ENCODE measurements at regions not wholly inside any gene's neighbourhood (a gene's known extent, or its start where the extent isn't known, plus 50 kb on each side); places are given as distances from the start of the nearest gene placed in this dataset.

DNA sequence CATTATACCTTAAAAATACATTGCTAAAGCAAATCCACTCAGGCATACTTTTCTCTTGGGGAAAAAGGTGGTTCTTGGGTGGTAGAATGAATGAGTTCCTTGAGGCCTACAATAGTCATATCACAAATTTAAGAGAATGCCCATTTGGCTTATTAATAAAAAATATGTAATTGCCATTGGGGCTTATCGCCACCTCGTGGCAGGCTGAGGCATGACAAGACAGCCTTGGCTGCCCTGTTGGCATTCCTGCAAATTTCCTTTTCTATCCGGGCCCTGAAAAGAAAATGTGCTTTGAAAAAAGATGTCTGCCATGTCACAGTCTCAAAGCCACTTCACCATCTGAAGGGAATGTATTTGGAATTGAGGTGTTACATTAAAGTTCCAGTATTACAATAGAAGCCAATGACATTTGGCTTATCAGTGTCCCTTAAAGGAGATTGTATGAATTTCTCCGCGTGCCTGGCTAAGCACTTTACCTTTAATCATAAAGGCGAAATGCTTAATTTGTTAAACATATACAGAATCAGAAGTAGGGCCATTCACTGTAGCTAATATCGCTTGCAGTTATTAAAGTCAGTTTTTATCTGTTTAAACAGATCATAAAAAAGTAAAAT lies 188.3 kb upstream of the ZFP64 start:
- Histone ChIP-seq H3K27me3 (ENCODE audit: low read depth, low read length) (no peaks in the 10 kb centered on the region), H3K9me3 (ENCODE audit: control insufficient read depth in 1 of 2, low read length in 2 of 2) (peaks cover 0 to 4% of the 10 kb centered on the region in 2 donors), H3K36me3 (ENCODE audit: control insufficient read depth in 1 of 2, insufficient read depth in 2 of 2, low read length in 2 of 2) (no peaks in the 10 kb centered on the region), H3K4me3 (ENCODE audit: low read depth in 1 of 2, low read length in 2 of 2) (no peak overlapping the region), H3K4me1 (ENCODE audit: control insufficient read depth in 1 of 2, insufficient read depth in 2 of 2, low read length in 2 of 2) (no peaks in the 10 kb centered on the region), H3K27ac (ENCODE audit: low read length) (no peak overlapping the region)

- Histone ChIP-seq H3K27me3 (ENCODE audit: low read depth, low read length) (no peaks in the 10 kb centered on the region), H3K9me3 (ENCODE audit: control insufficient read depth in 1 of 2, low read length in 2 of 2) (no peaks in the 10 kb centered on the region), H3K4me3 (ENCODE audit: low read depth in 1 of 2, low read length in 2 of 2) (no peak overlapping the region), H3K4me1 (ENCODE audit: control insufficient read depth in 1 of 2, insufficient read depth in 2 of 2, low read length in 2 of 2) (no peaks in the 10 kb centered on the region), H3K27ac (ENCODE audit: low read length) (no peak overlapping the region), H3K36me3 (ENCODE audit: control insufficient read depth in 1 of 2, insufficient read depth in 2 of 2, low read length in 2 of 2) (no peaks in the 10 kb centered on the region)
These were observed 180.6 kb upstream of the ZFP64 start for GRCh38 chr20:52372169-52372568.

DNA sequence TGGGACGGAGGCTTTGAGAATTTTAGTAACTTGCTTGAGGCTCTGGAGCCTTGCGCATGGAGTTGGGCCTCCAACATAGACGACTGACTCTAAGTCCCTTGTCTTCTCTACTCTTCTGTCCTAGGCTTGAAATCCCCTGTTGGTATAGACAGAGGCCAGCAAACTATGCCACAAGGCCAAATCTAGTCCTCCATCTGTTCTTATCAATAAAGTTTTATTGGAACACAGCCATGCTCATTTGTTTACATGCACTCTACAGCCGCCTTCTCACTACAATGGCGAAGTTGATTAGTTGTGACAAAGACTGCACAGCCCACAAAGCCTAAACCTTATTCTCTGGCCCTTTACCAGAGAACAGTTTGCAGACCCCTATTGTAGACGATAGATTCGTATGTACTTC lies 174.1 kb upstream of the ZFP64 start:
- Histone ChIP-seq H3K4me1 (ENCODE audit: control insufficient read depth in 1 of 2, insufficient read depth in 2 of 2, low read length in 2 of 2) (no peaks in the 10 kb centered on the region), H3K27ac (ENCODE audit: low read length) (no peak overlapping the region), H3K9me3 (ENCODE audit: control insufficient read depth in 1 of 2, low read length in 2 of 2) (no peaks in the 10 kb centered on the region), H3K4me3 (ENCODE audit: low read depth in 1 of 2, low read length in 2 of 2) (no peak overlapping the region), H3K27me3 (ENCODE audit: low read depth, low read length) (no peaks in the 10 kb centered on the region), H3K36me3 (ENCODE audit: control insufficient read depth in 1 of 2, insufficient read depth in 2 of 2, low read length in 2 of 2) (no peaks in the 10 kb centered on the region)

DNA sequence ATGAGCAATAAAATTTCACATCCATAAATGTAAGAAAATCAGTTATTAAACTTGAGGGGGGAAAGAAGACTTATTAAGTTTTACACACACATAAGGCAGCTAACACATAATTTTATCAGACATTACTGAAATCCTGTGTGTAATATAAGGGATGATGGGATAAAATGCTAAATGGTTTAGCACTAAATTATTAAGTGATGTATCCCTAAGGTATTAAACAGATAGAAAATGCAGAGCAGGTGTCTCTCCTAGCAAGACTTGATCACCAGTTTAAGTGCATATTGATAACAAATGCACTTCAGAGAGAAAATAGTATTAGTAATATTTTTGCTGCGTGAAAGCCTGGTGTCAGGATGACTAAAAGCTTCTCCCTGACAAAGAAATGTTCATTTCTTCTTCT lies 172.8 kb upstream of the ZFP64 start:
- no peaks in the 10 kb centered on the region for H3K27me3 ChIP-seq (ENCODE audit: low read depth, low read length)
- no peaks in the 10 kb centered on the region for H3K4me1 ChIP-seq (ENCODE audit: control insufficient read depth in 1 of 2, insufficient read depth in 2 of 2, low read length in 2 of 2)
- H3K36me3 ChIP-seq (ENCODE audit: control insufficient read depth in 1 of 2, insufficient read depth in 2 of 2, low read length in 2 of 2) = no peaks in the 10 kb centered on the region
- no peaks in the 10 kb centered on the region for H3K9me3 ChIP-seq (ENCODE audit: control insufficient read depth in 1 of 2, low read length in 2 of 2)
- H3K4me3 ChIP-seq (ENCODE audit: low read depth in 1 of 2, low read length in 2 of 2) = no peak overlapping the region
- H3K27ac ChIP-seq (ENCODE audit: low read length) = no peak overlapping the region

DNA sequence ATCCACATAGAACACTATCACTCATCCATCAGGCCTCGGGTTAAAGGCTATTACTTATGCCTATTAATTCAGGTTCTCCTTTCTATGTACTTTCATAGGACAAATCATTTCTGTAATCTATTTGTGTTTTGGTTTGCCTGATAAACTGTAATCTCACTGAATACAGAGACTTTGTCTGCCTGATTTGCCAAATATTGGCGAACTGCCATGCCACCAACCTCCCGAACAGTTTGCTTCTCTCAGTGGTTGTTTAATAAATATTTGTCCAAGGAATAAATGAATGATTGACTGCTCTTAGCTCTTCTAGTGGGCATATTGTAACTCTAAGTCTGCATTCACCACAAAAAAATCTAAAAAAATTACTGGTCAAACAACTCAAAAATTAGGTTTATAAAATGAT lies 170.1 kb upstream of the ZFP64 start:
- no peaks in the 10 kb centered on the region for H3K4me1 ChIP-seq (ENCODE audit: control insufficient read depth in 1 of 2, insufficient read depth in 2 of 2, low read length in 2 of 2)
- H3K9me3 ChIP-seq (ENCODE audit: control insufficient read depth in 1 of 2, low read length in 2 of 2) = peaks cover 0 to 3% of the 10 kb centered on the region in 2 donors
- no peaks in the 10 kb centered on the region for H3K36me3 ChIP-seq (ENCODE audit: control insufficient read depth in 1 of 2, insufficient read depth in 2 of 2, low read length in 2 of 2)
- H3K4me3 ChIP-seq (ENCODE audit: low read depth in 1 of 2, low read length in 2 of 2) = no peak overlapping the region
- no peaks in the 10 kb centered on the region for H3K27me3 ChIP-seq (ENCODE audit: low read depth, low read length)
- H3K27ac ChIP-seq (ENCODE audit: low read length) = no peak overlapping the region

- Histone ChIP-seq H3K27me3 (ENCODE audit: low read depth, low read length) (no peaks in the 10 kb centered on the region), H3K36me3 (ENCODE audit: control insufficient read depth in 1 of 2, insufficient read depth in 2 of 2, low read length in 2 of 2) (no peaks in the 10 kb centered on the region), H3K9me3 (ENCODE audit: control insufficient read depth in 1 of 2, low read length in 2 of 2) (no peaks in the 10 kb centered on the region), H3K4me1 (ENCODE audit: control insufficient read depth in 1 of 2, insufficient read depth in 2 of 2, low read length in 2 of 2) (no peaks in the 10 kb centered on the region), H3K27ac (ENCODE audit: low read length) (no peak overlapping the region), H3K4me3 (ENCODE audit: low read depth in 1 of 2, low read length in 2 of 2) (no peak overlapping the region)
These were observed 158.2 kb upstream of the ZFP64 start for GRCh38 chr20:52349806-52350205.

- Histone ChIP-seq H3K36me3 (ENCODE audit: control insufficient read depth in 1 of 2, insufficient read depth in 2 of 2, low read length in 2 of 2) (no peaks in the 10 kb centered on the region), H3K27me3 (ENCODE audit: low read depth, low read length) (no peaks in the 10 kb centered on the region), H3K27ac (ENCODE audit: low read length) (no peak overlapping the region)
These were observed 156.9 kb upstream of the ZFP64 start for GRCh38 chr20:52348434-52348833.

GRCh38 chr20:52346797-52347196 lies 155.2 kb upstream of the ZFP64 start:
- H3K9me3 ChIP-seq (ENCODE audit: control insufficient read depth in 1 of 2, low read length in 2 of 2) = no peaks in the 10 kb centered on the region
- H3K27me3 ChIP-seq (ENCODE audit: low read depth, low read length) = no peaks in the 10 kb centered on the region
- H3K4me3 ChIP-seq (ENCODE audit: low read depth in 1 of 2, low read length in 2 of 2) = no peak overlapping the region
- H3K27ac ChIP-seq (ENCODE audit: low read length) = no peak overlapping the region
- no peaks in the 10 kb centered on the region for H3K36me3 ChIP-seq (ENCODE audit: control insufficient read depth in 1 of 2, insufficient read depth in 2 of 2, low read length in 2 of 2)
- no peaks in the 10 kb centered on the region for H3K4me1 ChIP-seq (ENCODE audit: control insufficient read depth in 1 of 2, insufficient read depth in 2 of 2, low read length in 2 of 2)

More at GRCh38 chr20:52348434-52348833, 156.9 kb upstream of the ZFP64 start:
- Histone ChIP-seq H3K9me3 (ENCODE audit: control insufficient read depth in 1 of 2, low read length in 2 of 2) (no peaks in the 10 kb centered on the region), H3K4me3 (ENCODE audit: low read depth in 1 of 2, low read length in 2 of 2) (no peak overlapping the region), H3K4me1 (ENCODE audit: control insufficient read depth in 1 of 2, insufficient read depth in 2 of 2, low read length in 2 of 2) (no peaks in the 10 kb centered on the region)

GRCh38 chr20:52342913-52343312 lies 151.3 kb upstream of the ZFP64 start:
- H3K27ac ChIP-seq (ENCODE audit: low read length) = no peak overlapping the region
- peaks cover 0 to 2% of the 10 kb centered on the region in 2 donors for H3K9me3 ChIP-seq (ENCODE audit: control insufficient read depth in 1 of 2, low read length in 2 of 2)
- H3K4me3 ChIP-seq (ENCODE audit: low read depth in 1 of 2, low read length in 2 of 2) = no peak overlapping the region
- no peaks in the 10 kb centered on the region for H3K36me3 ChIP-seq (ENCODE audit: control insufficient read depth in 1 of 2, insufficient read depth in 2 of 2, low read length in 2 of 2)
- no peaks in the 10 kb centered on the region for H3K27me3 ChIP-seq (ENCODE audit: low read depth, low read length)
- H3K4me1 ChIP-seq (ENCODE audit: control insufficient read depth in 1 of 2, insufficient read depth in 2 of 2, low read length in 2 of 2) = no peaks in the 10 kb centered on the region

DNA sequence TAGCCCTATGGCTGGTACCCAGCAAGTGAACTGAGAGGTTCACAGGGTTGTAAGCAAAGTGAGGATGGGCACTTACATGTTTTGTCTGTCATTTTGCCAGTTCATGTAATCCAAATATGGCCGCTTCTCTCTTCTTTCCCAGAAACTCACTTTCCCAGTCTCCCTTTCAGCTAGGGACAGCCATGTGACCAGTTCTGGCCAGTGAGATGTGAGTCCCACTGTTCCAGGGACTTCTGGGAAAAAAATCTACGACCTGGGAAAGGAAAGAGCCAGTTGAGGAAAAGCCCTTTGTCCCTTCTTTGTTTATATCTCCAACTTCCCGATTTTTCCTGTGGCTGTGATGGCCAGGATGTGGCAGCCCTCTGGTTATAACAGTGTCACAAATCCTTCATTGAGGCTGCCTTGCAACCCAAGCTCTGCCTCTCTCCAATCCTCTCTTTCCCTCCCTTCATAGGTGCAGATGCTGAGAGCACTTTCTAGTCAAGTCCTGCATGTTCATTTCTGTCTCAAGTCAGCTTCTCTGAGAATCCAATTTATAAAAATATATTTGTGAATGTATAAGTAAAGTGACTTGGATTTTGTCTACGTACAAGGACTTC lies 148.6 kb upstream of the ZFP64 start:
- Histone ChIP-seq H3K27ac (ENCODE audit: low read length) (no peak overlapping the region), H3K4me1 (ENCODE audit: control insufficient read depth in 1 of 2, insufficient read depth in 2 of 2, low read length in 2 of 2) (no peaks in the 10 kb centered on the region), H3K36me3 (ENCODE audit: control insufficient read depth in 1 of 2, insufficient read depth in 2 of 2, low read length in 2 of 2) (no peaks in the 10 kb centered on the region), H3K27me3 (ENCODE audit: low read depth, low read length) (no peaks in the 10 kb centered on the region), H3K9me3 (ENCODE audit: control insufficient read depth in 1 of 2, low read length in 2 of 2) (peaks cover 0 to 2% of the 10 kb centered on the region in 2 donors), H3K4me3 (ENCODE audit: low read depth in 1 of 2, low read length in 2 of 2) (no peak overlapping the region)

DNA sequence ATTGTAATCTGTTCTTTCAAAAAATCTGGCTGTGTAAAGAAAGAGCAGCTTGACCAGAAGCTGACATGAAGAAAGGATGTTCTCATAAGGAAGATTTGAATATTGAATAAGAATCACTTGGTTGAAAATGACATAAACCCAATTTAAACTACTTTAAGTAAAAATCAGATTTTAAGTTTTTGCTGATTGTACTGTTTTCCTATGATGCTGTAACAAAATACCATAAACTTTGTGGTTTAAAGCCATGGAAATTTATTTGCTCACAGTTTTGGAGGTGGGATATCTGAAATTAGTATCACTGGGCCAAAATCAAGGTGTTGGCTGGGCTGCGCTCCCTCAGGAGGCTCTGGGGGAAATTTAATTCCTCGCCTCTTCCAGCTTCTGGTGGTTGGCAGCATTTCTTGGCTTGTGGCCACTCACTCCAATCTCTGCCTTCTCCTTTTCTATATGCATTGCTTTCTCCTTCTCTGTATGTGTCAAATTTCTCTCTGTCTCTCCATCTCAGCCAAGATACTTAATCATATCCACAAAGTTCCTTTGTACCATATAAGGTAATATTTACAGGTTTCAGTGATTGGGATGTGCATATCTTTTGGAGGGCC lies 141.2 kb upstream of the ZFP64 start:
- H3K36me3 ChIP-seq (ENCODE audit: control insufficient read depth in 1 of 2, insufficient read depth in 2 of 2, low read length in 2 of 2) = no peaks in the 10 kb centered on the region
- no peak overlapping the region for H3K4me3 ChIP-seq (ENCODE audit: low read depth in 1 of 2, low read length in 2 of 2)
- no peak overlapping the region for H3K27ac ChIP-seq (ENCODE audit: low read length)
- H3K9me3 ChIP-seq (ENCODE audit: control insufficient read depth in 1 of 2, low read length in 2 of 2) = no peaks in the 10 kb centered on the region
- no peaks in the 10 kb centered on the region for H3K4me1 ChIP-seq (ENCODE audit: control insufficient read depth in 1 of 2, insufficient read depth in 2 of 2, low read length in 2 of 2)
- no peaks in the 10 kb centered on the region for H3K27me3 ChIP-seq (ENCODE audit: low read depth, low read length)

DNA sequence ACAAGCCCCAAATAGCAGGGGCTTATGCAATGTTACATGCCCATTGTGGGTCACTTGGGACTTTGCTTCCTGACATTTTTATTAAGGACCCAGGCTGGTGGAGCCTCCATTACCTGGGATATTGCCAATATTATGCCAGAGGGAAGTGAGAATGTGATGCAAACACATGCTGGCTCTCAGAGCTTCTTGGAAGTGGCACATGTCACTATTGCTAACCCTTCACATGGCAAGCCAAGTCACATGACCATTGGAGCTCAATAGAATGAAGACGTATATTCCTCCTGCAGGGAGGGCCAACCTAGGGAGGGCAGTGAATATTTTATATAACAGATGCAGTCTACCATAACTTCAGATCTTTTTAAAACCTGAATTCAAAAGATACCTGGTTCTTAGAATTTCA lies 140.7 kb upstream of the ZFP64 start:
- no peak overlapping the region for H3K27ac ChIP-seq (ENCODE audit: low read length)
- H3K4me3 ChIP-seq (ENCODE audit: low read depth in 1 of 2, low read length in 2 of 2) = no peak overlapping the region
- no peaks in the 10 kb centered on the region for H3K27me3 ChIP-seq (ENCODE audit: low read depth, low read length)
- no peaks in the 10 kb centered on the region for H3K4me1 ChIP-seq (ENCODE audit: control insufficient read depth in 1 of 2, insufficient read depth in 2 of 2, low read length in 2 of 2)
- H3K9me3 ChIP-seq (ENCODE audit: control insufficient read depth in 1 of 2, low read length in 2 of 2) = no peaks in the 10 kb centered on the region
- no peaks in the 10 kb centered on the region for H3K36me3 ChIP-seq (ENCODE audit: control insufficient read depth in 1 of 2, insufficient read depth in 2 of 2, low read length in 2 of 2)
